ENCODE measurements at regions not wholly inside any gene's neighbourhood (a gene's known extent, or its start where the extent isn't known, plus 50 kb on each side); places are given as distances from the start of the nearest gene placed in this dataset.

GRCh38 chr12:74644681-74645080, 107.0 kb downstream of the ATXN7L3B start:
- no peak for TF ChIP-seq CTCF (IDR thresholded peaks at IDR 0.05; ENCODE audit: low read depth, low read length)
- DNase-seq (ENCODE audit: extremely low read depth, low read depth), result no peak

- no peak for DNase-seq (ENCODE audit: extremely low read depth, low read depth)
- no peak; the same call in 1 of the 2 replicates for TF ChIP-seq CTCF (IDR thresholded peaks at IDR 0.05; ENCODE audit: low read depth, low read length)
These were observed 109.2 kb downstream of the ATXN7L3B start for GRCh38 chr12:74646831-74647230.

DNA sequence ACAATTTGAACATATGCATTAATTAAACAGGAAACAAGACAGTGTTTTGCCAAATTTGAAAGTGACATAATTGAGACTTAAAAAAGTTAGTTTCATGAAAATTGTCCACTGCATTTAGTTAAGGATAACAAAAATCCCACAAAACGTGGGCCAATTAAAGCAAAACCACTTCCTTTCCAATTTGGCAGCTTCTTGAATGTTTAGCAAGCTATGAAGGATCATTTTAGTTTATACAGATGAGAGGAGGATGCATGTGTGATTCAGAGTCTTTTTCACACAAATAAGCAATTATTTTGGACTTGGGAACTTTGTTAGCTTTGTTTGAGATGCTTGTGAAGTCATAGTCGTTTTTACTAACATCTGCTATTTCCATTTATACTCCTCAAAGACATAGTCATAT, 109.6 kb downstream of the ATXN7L3B start:
- no peak for TF ChIP-seq CTCF (IDR thresholded peaks at IDR 0.05; ENCODE audit: low read depth, low read length)
- no peak for DNase-seq (ENCODE audit: extremely low read depth, low read depth)

DNA sequence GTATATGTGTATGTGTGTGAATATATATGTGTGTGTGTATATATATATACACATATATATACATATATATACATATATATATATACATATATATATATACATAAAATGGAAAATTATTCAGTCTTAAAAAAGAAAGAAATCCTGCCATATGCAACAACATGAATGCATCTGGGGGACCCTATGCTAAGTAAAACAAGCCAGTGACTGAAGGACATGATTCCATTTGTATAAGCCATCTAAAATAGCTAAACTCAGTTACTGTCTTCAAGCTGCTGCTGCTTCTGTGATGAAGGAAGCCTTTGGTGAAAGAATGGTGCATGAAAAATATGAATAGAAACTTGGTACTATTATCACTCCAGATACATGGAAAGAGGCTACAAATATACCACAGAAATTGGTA, 118.6 kb downstream of the ATXN7L3B start:
- no peak for TF ChIP-seq CTCF (IDR thresholded peaks at IDR 0.05; ENCODE audit: low read depth, low read length)
- no peak for DNase-seq (ENCODE audit: extremely low read depth, low read depth)

GRCh38 chr12:74660442-74660841, 122.8 kb downstream of the ATXN7L3B start:
- no peak for DNase-seq (ENCODE audit: extremely low read depth, low read depth)
- TF ChIP-seq CTCF (IDR thresholded peaks at IDR 0.05; ENCODE audit: low read depth, low read length), result no peak

- TF ChIP-seq CTCF (IDR thresholded peaks at IDR 0.05; ENCODE audit: low read depth, low read length), result no peak
- DNase-seq (ENCODE audit: extremely low read depth, low read depth), result no peak
These were observed 126.3 kb downstream of the ATXN7L3B start for GRCh38 chr12:74663958-74664357.

- no peak for DNase-seq (ENCODE audit: extremely low read depth, low read depth)
- TF ChIP-seq CTCF (IDR thresholded peaks at IDR 0.05; ENCODE audit: low read depth, low read length), result no peak
These were observed 128.1 kb downstream of the ATXN7L3B start for GRCh38 chr12:74665690-74666089.
